GM12873 (cell line): ENCODE measurements at regions not wholly inside any gene's neighbourhood (a gene's known extent, or its start where the extent isn't known, plus 50 kb on each side); places are given as distances from the start of the nearest gene placed in this dataset.

ENCODE experiments used
- TF ChIP-seq, protein P1 (sequence below): IDR thresholded peaks from 2 replicates; pipeline ENCODE4 v1.5.1; 2012; ENCODE audit warnings: low read depth, mild to moderate bottlenecking, moderate library complexity, low read length, control low read depth; ENCODE audit not compliant: insufficient read depth; ENCODE audit errors: missing control alignments

DNA sequence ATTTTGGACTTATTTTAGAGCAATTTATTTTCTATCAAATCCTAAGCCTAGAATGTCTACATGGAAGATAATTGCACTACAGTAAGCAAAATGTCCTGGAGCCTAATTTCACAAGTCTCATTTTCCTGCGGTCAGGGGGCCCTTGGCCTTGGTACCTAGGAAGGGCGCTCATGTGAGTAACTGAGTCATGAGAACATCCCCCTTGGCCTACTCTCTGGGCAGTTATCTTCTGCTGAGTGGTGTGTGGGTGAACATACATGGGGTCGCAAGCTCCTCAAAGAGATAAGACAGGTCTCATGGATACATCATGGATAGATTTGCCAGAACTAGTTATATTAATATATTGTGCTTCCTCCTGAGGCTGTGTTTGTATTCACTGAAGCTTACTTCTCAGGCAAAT lies 211.2 kb upstream of the MARCKS start:
- TF ChIP-seq, protein P1, sequence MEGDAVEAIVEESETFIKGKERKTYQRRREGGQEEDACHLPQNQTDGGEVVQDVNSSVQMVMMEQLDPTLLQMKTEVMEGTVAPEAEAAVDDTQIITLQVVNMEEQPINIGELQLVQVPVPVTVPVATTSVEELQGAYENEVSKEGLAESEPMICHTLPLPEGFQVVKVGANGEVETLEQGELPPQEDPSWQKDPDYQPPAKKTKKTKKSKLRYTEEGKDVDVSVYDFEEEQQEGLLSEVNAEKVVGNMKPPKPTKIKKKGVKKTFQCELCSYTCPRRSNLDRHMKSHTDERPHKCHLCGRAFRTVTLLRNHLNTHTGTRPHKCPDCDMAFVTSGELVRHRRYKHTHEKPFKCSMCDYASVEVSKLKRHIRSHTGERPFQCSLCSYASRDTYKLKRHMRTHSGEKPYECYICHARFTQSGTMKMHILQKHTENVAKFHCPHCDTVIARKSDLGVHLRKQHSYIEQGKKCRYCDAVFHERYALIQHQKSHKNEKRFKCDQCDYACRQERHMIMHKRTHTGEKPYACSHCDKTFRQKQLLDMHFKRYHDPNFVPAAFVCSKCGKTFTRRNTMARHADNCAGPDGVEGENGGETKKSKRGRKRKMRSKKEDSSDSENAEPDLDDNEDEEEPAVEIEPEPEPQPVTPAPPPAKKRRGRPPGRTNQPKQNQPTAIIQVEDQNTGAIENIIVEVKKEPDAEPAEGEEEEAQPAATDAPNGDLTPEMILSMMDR, result no peak

GRCh38 chr6:113646701-113647100 lies 210.4 kb upstream of the MARCKS start:
- TF ChIP-seq, protein P1, result no peak

- TF ChIP-seq, protein P1, result no peak
Observed at GRCh38 chr6:113647143-113647889, 209.8 kb upstream of the MARCKS start.

DNA sequence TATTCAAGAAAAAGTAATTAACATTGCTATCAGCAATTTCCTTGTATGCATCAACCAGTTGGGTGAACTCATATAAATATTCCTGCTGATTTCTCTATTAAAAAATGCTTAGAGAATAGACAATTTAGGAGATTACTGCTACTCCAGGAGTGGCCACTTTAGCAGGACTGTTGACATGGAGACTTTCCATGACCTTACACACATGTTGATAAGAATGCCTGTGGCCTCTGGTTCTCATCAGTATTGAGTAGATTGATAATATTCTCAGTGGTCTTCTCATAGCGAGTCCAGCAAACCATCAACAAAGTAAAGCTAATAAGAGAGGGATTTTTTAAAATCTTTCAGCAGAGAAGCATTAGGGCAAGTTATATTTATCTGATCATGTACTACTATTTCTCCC lies 208.4 kb upstream of the MARCKS start:
- TF ChIP-seq, protein P1, result no peak

DNA sequence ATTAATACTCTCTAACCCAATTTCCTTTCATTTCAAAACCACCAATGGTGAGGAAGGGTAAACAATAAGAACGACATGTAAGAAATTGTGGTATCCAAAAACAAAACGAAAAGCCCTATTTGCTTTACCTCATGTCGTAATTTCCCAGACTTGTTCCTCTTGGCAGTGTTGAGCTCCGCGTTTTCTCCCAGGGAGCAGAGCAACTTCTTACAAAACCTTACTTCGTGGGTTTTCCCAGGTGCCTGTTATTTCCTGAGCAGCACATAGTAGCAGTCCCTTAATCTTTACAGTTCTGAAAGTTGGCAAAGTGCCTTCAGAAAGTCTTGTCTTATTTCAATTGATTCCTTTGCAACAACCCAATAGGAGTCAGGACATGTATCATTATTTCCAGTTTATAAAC lies 207.9 kb upstream of the MARCKS start:
- TF ChIP-seq, protein P1, result no peak

DNA sequence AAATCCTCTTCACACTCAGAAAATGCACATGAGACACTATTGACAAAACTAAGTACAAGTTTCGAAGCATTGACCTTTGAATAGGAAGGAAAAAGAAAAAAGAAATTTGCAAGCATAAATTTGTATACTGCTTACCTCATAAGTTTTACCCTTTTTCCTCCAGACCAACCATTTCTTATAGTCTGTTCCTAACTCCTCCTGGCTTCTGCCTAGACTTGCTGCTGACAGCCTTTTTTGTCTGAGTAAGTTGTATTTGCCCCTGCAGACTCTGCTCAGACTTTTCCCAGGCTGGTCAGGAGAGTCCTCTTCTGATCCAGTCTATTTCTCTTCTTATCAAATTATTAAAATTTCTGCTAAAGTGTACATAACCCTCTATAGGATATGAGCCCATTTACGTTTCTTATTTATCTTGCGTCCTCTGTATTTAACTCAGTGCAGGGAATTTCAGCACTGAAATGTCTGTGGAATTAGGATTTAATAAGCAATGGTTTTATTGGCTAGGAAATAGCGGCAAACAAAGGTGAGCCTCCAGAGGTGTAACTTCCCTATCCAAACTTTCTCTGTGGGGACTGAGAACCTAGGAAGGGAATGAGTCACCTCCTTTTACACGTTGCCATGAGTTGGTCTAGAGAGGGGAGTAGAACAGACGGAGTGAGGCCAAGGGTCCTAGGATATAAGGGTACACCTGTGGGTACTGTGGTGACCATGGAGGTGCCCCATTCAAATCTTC lies 207.1 kb upstream of the MARCKS start:
- TF ChIP-seq, protein P1, result no peak

GRCh38 chr6:113650610-113650979 lies 206.6 kb upstream of the MARCKS start:
- TF ChIP-seq, protein P1, result no peak
